ENCODE measurements at regions not wholly inside any gene's neighbourhood (a gene's known extent, or its start where the extent isn't known, plus 50 kb on each side); places are given as distances from the start of the nearest gene placed in this dataset.

GRCh38 chr13:63044589-63045313 lies 1629.1 kb upstream of the PCDH20 start:
- DNase-seq = no peak

- DNase-seq = no peak
These were observed 1627.0 kb upstream of the PCDH20 start for GRCh38 chr13:63042686-63043085.

- no peak for DNase-seq
These were observed 1626.2 kb upstream of the PCDH20 start for GRCh38 chr13:63041640-63042414.

GRCh38 chr13:63026285-63026797 lies 1610.7 kb upstream of the PCDH20 start:
- DNase-seq = no peak

GRCh38 chr13:63025741-63026140 lies 1610.1 kb upstream of the PCDH20 start:
- DNase-seq = no peak

GRCh38 chr13:63024458-63024857 lies 1608.8 kb upstream of the PCDH20 start:
- no peak for DNase-seq

- no peak for DNase-seq
These were observed 1596.3 kb upstream of the PCDH20 start for GRCh38 chr13:63011996-63012395.

GRCh38 chr13:63010072-63010658 lies 1594.5 kb upstream of the PCDH20 start:
- DNase-seq = no peak

GRCh38 chr13:63005625-63006024 lies 1590.0 kb upstream of the PCDH20 start:
- DNase-seq = no peak

- DNase-seq = no peak
These were observed 1582.0 kb upstream of the PCDH20 start for GRCh38 chr13:62997696-62998095.

- no peak for DNase-seq
These were observed 1581.5 kb upstream of the PCDH20 start for GRCh38 chr13:62997038-62997599.

- no peak for DNase-seq
These were observed 1558.2 kb upstream of the PCDH20 start for GRCh38 chr13:62973804-62974203.

GRCh38 chr13:62964522-62964921 lies 1548.9 kb upstream of the PCDH20 start:
- no peak for DNase-seq

GRCh38 chr13:62960723-62961122 lies 1545.1 kb upstream of the PCDH20 start:
- DNase-seq = no peak

GRCh38 chr13:62933809-62934208 lies 1518.2 kb upstream of the PCDH20 start:
- no peak for DNase-seq

GRCh38 chr13:62932256-62932883 lies 1516.7 kb upstream of the PCDH20 start:
- DNase-seq = no peak

GRCh38 chr13:62931853-62932252 lies 1516.2 kb upstream of the PCDH20 start:
- no peak for DNase-seq

GRCh38 chr13:62924395-62924794 lies 1508.7 kb upstream of the PCDH20 start:
- DNase-seq = no peak

GRCh38 chr13:62920159-62920558 lies 1504.5 kb upstream of the PCDH20 start:
- DNase-seq = no peak

GRCh38 chr13:62919491-62919890 lies 1503.8 kb upstream of the PCDH20 start:
- DNase-seq = no peak

GRCh38 chr13:62910541-62911060 lies 1495.0 kb upstream of the PCDH20 start:
- DNase-seq = no peak

- no peak for DNase-seq
These were observed 1492.7 kb upstream of the PCDH20 start for GRCh38 chr13:62908321-62908720.

Data from right kidney (tissue), 1 donor.